Right lobe of liver (tissue), 6 donors: ENCODE measurements at regions not wholly inside any gene's neighbourhood (a gene's known extent, or its start where the extent isn't known, plus 50 kb on each side); places are given as distances from the start of the nearest gene placed in this dataset.
"Not testable (repeated sequence)": the region's sequence is repeated elsewhere in the genome, so short reads cannot be mapped to it uniquely, and the experiment has no call there.

Experiments used
- ATAC-seq, 4 donors: fragments of 200-7000 bp; cut with Tn5 transposase; one replicate each; pipeline ENCODE4 v1.9.1; 2020; ENCODE audit warnings: mild to moderate bottlenecking in 4 of 4, moderate library complexity in 4 of 4
- DNase-seq, 3 donors: peaks; one replicate each; pipeline ENCODE4 v3.0.0-alpha.2; 2020
- H3K27ac ChIP-seq, 3 donors: fragments of 200-600 bp; one replicate each; pipeline ENCODE4 v1.8.0; 2022
- H3K27me3 ChIP-seq, 2 donors: fragments of 200-600 bp; one replicate each; pipeline ENCODE4 v1.8.0; 2022
- H3K36me3 ChIP-seq, 4 donors: fragments of 200-600 bp; sonication (generic) in 1 of 4; one replicate each; pipeline versions ENCODE4 v1.5.1 to v1.8.0; 2017 to 2022; ENCODE audit warnings: control low read depth in 1 of 4
- H3K4me1 ChIP-seq, 4 donors: fragments of 200-600 bp; sonication (generic) in 1 of 4; one replicate each; pipeline versions ENCODE4 v1.5.1 to v1.8.0; 2017 to 2022; ENCODE audit warnings: control low read depth in 1 of 4
- H3K4me3 ChIP-seq, 3 donors: fragments of 200-600 bp; one replicate each; pipeline ENCODE4 v1.8.0; 2022
- H3K9me3 ChIP-seq, 4 donors: fragments of 200-600 bp; sonication (generic) in 1 of 4; one replicate each; pipeline versions ENCODE4 v1.5.1 to v1.8.0; 2017 to 2022; ENCODE audit warnings: control low read depth in 1 of 4
- CTCF ChIP-seq, 4 donors: fragments of 200-600 bp in 3 of 4; fragments of 450-650 bp in 1 of 4; IDR thresholded peaks; one replicate each; pipeline versions ENCODE4 v1.5.1 to v1.8.0; 2016 to 2022; ENCODE audit warnings: antibody characterized with exemption in 4 of 4, mild to moderate bottlenecking in 2 of 4
- POLR2A ChIP-seq: fragments of 450-650 bp; IDR thresholded peaks from one replicate; pipeline ENCODE4 v1.6.1; 2017; ENCODE audit warnings: antibody characterized with exemption, mild to moderate bottlenecking
- WGBS: methylation state at CpG from one replicate; pipeline ENCODE4 v1.1.6; 2018; ENCODE audit warnings: low coverage, low lambda C conversion rate; ENCODE audit not compliant: insufficient coverage; ENCODE audit errors: missing lambda C conversion rate; 5-methylcytosine and 5-hydroxymethylcytosine counted together
- intact Hi-C, 2 donors: fragments of 100-400 bp; cut with DNase I; formaldehyde crosslinking; loops; one replicate each; pipeline versions ENCODE4 v1.11.2 to v1.14.1; 2022
- donor health status: DM: no; HTN: yes; CAD: no.
- donor health status: DM: no; HTN: no; CAD: no.
- donor health status: DM: no; HTN: no; CAD: no.
- donor health status: DM: no; HTN: yes; CAD: no.
- donor health status: DM: no; HTN: yes; CAD: no.

- Histone ChIP-seq H3K27ac (no peak overlapping the region), H3K4me1 (no peaks in the 10 kb centered on the region), H3K9me3 (no peaks in the 10 kb centered on the region), H3K27me3 (no peaks in the 10 kb centered on the region), H3K4me3 (no peak overlapping the region), H3K36me3 (no peaks in the 10 kb centered on the region)
- no peak for TF ChIP-seq POLR2A
- TF ChIP-seq CTCF (IDR thresholded peaks at IDR 0.05), result no peak
- DNase-seq (no peak), ATAC-seq (no peak)
- intact Hi-C loops, result no loop called here
- 47% methylated on average over 10 of the region's 10 CpGs for WGBS
Measured at GRCh38 chr5:101782352-101783103, 513.6 kb downstream of the SLCO4C1 start.

- no peak overlapping the region for H3K4me3 ChIP-seq
- H3K27ac ChIP-seq, result no peak overlapping the region
- ATAC-seq (no peak), DNase-seq (no peak)
- H3K9me3 ChIP-seq, result no peaks in the 10 kb centered on the region
- intact Hi-C loops, result no loop called here
- H3K36me3 ChIP-seq, result no peaks in the 10 kb centered on the region
- no peak for TF ChIP-seq POLR2A
- no peak for TF ChIP-seq CTCF (IDR thresholded peaks at IDR 0.05)
- WGBS, result 29% methylated on average over 3 of the region's 3 CpGs
- no peaks in the 10 kb centered on the region for H3K4me1 ChIP-seq
- H3K27me3 ChIP-seq, result no peaks in the 10 kb centered on the region
Measured at GRCh38 chr5:101751105-101751504, 545.0 kb downstream of the SLCO4C1 start.

GRCh38 chr5:101743000-101743399 lies 553.1 kb downstream of the SLCO4C1 start:
- H3K27ac ChIP-seq, result not testable (repeated sequence)

GRCh38 chr5:101728933-101729332 lies 567.2 kb downstream of the SLCO4C1 start:
- DNase-seq (no peak), ATAC-seq (no peak)
- H3K36me3 ChIP-seq, result no peaks in the 10 kb centered on the region
- H3K27ac ChIP-seq, result no peak overlapping the region
- H3K27me3 ChIP-seq, result no peaks in the 10 kb centered on the region
- intact Hi-C loops, result no loop called here
- no peaks in the 10 kb centered on the region for H3K9me3 ChIP-seq
- H3K4me3 ChIP-seq, result no peak overlapping the region
- TF ChIP-seq CTCF (IDR thresholded peaks at IDR 0.05) (no peak), POLR2A (no peak)
- no peaks in the 10 kb centered on the region for H3K4me1 ChIP-seq

More at GRCh38 chr5:101743000-101743399, 553.1 kb downstream of the SLCO4C1 start:
- intact Hi-C loops, H3K9me3 ChIP-seq, H3K36me3 ChIP-seq, H3K27me3 ChIP-seq, ATAC-seq, H3K4me1 ChIP-seq, H3K4me3 ChIP-seq, DNase-seq: not testable (repeated sequence)

- no peak overlapping the region for H3K27ac ChIP-seq
- no peaks in the 10 kb centered on the region for H3K4me1 ChIP-seq
- no peaks in the 10 kb centered on the region for H3K36me3 ChIP-seq
- intact Hi-C loops, result no loop called here
- H3K4me3 ChIP-seq, result no peak overlapping the region
- no peak for TF ChIP-seq CTCF (IDR thresholded peaks at IDR 0.05)
- no peak for TF ChIP-seq POLR2A
- no peaks in the 10 kb centered on the region for H3K9me3 ChIP-seq
- no peak for ATAC-seq
- no peak for DNase-seq
- WGBS, result 27% methylated on average over 1 of the region's 1 CpG
- no peaks in the 10 kb centered on the region for H3K27me3 ChIP-seq
Measured at GRCh38 chr5:101721543-101721942, 574.5 kb downstream of the SLCO4C1 start.
